RPMI8226 (cell line): ENCODE measurements at regions not wholly inside any gene's neighbourhood (a gene's known extent, or its start where the extent isn't known, plus 50 kb on each side); places are given as distances from the start of the nearest gene placed in this dataset.
"Not testable (repeated sequence)": the region's sequence is repeated elsewhere in the genome, so short reads cannot be mapped to it uniquely, and the experiment has no call there.

Source experiments
- DNase-seq: peaks from one replicate; pipeline ENCODE4 v3.0.0-alpha.2; 2015

- no peak for DNase-seq
These were observed 794.4 kb upstream of the ACO1 start for GRCh38 chr9:31590091-31590490.

GRCh38 chr9:31597086-31597485, 787.4 kb upstream of the ACO1 start:
- not testable (repeated sequence) for DNase-seq

GRCh38 chr9:31597977-31598376, 786.5 kb upstream of the ACO1 start:
- DNase-seq: no peak

GRCh38 chr9:31601666-31602065, 782.8 kb upstream of the ACO1 start:
- DNase-seq: no peak

GRCh38 chr9:31604531-31604930, 779.9 kb upstream of the ACO1 start:
- DNase-seq: no peak

GRCh38 chr9:31605164-31605563, 779.3 kb upstream of the ACO1 start:
- DNase-seq: no peak

GRCh38 chr9:31606678-31607077, 777.8 kb upstream of the ACO1 start:
- no peak for DNase-seq

- DNase-seq: no peak
These were observed 776.0 kb upstream of the ACO1 start for GRCh38 chr9:31608416-31608815.

- no peak for DNase-seq
These were observed 775.6 kb upstream of the ACO1 start for GRCh38 chr9:31608881-31609280.

GRCh38 chr9:31612336-31613030, 772.0 kb upstream of the ACO1 start:
- no peak for DNase-seq

GRCh38 chr9:31615966-31616365, 768.5 kb upstream of the ACO1 start:
- DNase-seq: no peak

- no peak for DNase-seq
These were observed 760.9 kb upstream of the ACO1 start for GRCh38 chr9:31623511-31623910.

GRCh38 chr9:31629292-31629691, 755.2 kb upstream of the ACO1 start:
- no peak for DNase-seq

- no peak for DNase-seq
These were observed 747.2 kb upstream of the ACO1 start for GRCh38 chr9:31637265-31637664.

GRCh38 chr9:31637861-31638260, 746.6 kb upstream of the ACO1 start:
- no peak for DNase-seq

- no peak for DNase-seq
These were observed 745.0 kb upstream of the ACO1 start for GRCh38 chr9:31639451-31639850.

GRCh38 chr9:31669311-31669710, 715.1 kb upstream of the ACO1 start:
- DNase-seq: no peak

- peak; percentile 3 for DNase-seq
These were observed 713.4 kb upstream of the ACO1 start for GRCh38 chr9:31671011-31671410.

- no peak for DNase-seq
These were observed 710.2 kb upstream of the ACO1 start for GRCh38 chr9:31674264-31674663.

- DNase-seq: no peak
These were observed 707.0 kb upstream of the ACO1 start for GRCh38 chr9:31677415-31677814.

- no peak for DNase-seq
These were observed 706.6 kb upstream of the ACO1 start for GRCh38 chr9:31677877-31678276.

- no peak for DNase-seq
These were observed 701.3 kb upstream of the ACO1 start for GRCh38 chr9:31683116-31683515.

- no peak for DNase-seq
These were observed 686.5 kb upstream of the ACO1 start for GRCh38 chr9:31697956-31698355.

- no peak for DNase-seq
These were observed 684.6 kb upstream of the ACO1 start for GRCh38 chr9:31699836-31700235.

GRCh38 chr9:31700252-31701045, 684.0 kb upstream of the ACO1 start:
- DNase-seq: no peak
